ENCODE measurements at regions not wholly inside any gene's neighbourhood (a gene's known extent, or its start where the extent isn't known, plus 50 kb on each side); places are given as distances from the start of the nearest gene placed in this dataset.

GRCh38 chr18:34959211-34959829, 81.9 kb upstream of the MAPRE2 start:
- H3K4me1 ChIP-seq (ENCODE audit: control insufficient read depth in 1 of 2, insufficient read depth in 2 of 2, low read length in 2 of 2): peaks cover 0 to 11% of the 10 kb centered on the region in 2 donors
- no peaks in the 10 kb centered on the region for H3K36me3 ChIP-seq (ENCODE audit: control insufficient read depth in 1 of 2, insufficient read depth in 2 of 2, low read length in 2 of 2)
- peak overlapping the region in 1 of 2 donors; percentile 34 for H3K9ac ChIP-seq (ENCODE audit: low read depth in 1 of 2, low read length in 2 of 2)
- H3K27me3 ChIP-seq (ENCODE audit: control insufficient read depth in 1 of 2, insufficient read depth in 2 of 2, low read length in 2 of 2): no peaks in the 10 kb centered on the region
- H3K4me3 ChIP-seq (ENCODE audit: low read depth in 1 of 2, low read length in 2 of 2): peak overlapping the region; percentile 46 to 59
- H3K27ac ChIP-seq (ENCODE audit: low read depth, low read length): no peak overlapping the region
- no peaks in the 10 kb centered on the region for H3K9me3 ChIP-seq (ENCODE audit: control insufficient read depth in 1 of 2, low read length in 2 of 2)

GRCh38 chr18:34959989-34960388, 81.2 kb upstream of the MAPRE2 start:
- peaks cover 0 to 13% of the 10 kb centered on the region in 2 donors for H3K4me1 ChIP-seq (ENCODE audit: control insufficient read depth in 1 of 2, insufficient read depth in 2 of 2, low read length in 2 of 2)
- H3K27ac ChIP-seq (ENCODE audit: low read depth, low read length): no peak overlapping the region
- no peaks in the 10 kb centered on the region for H3K9me3 ChIP-seq (ENCODE audit: control insufficient read depth in 1 of 2, low read length in 2 of 2)
- peak overlapping the region in 1 of 2 donors; percentile 34 for H3K9ac ChIP-seq (ENCODE audit: low read depth in 1 of 2, low read length in 2 of 2)
- H3K27me3 ChIP-seq (ENCODE audit: control insufficient read depth in 1 of 2, insufficient read depth in 2 of 2, low read length in 2 of 2): no peaks in the 10 kb centered on the region
- no peaks in the 10 kb centered on the region for H3K36me3 ChIP-seq (ENCODE audit: control insufficient read depth in 1 of 2, insufficient read depth in 2 of 2, low read length in 2 of 2)
- peak overlapping the region; percentile 46 to 59 for H3K4me3 ChIP-seq (ENCODE audit: low read depth in 1 of 2, low read length in 2 of 2)

GRCh38 chr18:34965108-34965507, 76.1 kb upstream of the MAPRE2 start:
- peaks cover 0 to 7% of the 10 kb centered on the region in 2 donors for H3K4me1 ChIP-seq (ENCODE audit: control insufficient read depth in 1 of 2, insufficient read depth in 2 of 2, low read length in 2 of 2)
- H3K9ac ChIP-seq (ENCODE audit: low read depth in 1 of 2, low read length in 2 of 2): no peak overlapping the region
- H3K4me3 ChIP-seq (ENCODE audit: low read depth in 1 of 2, low read length in 2 of 2): no peak overlapping the region
- H3K27ac ChIP-seq (ENCODE audit: low read depth, low read length): no peak overlapping the region
- no peaks in the 10 kb centered on the region for H3K27me3 ChIP-seq (ENCODE audit: control insufficient read depth in 1 of 2, insufficient read depth in 2 of 2, low read length in 2 of 2)
- no peaks in the 10 kb centered on the region for H3K9me3 ChIP-seq (ENCODE audit: control insufficient read depth in 1 of 2, low read length in 2 of 2)
- H3K36me3 ChIP-seq (ENCODE audit: control insufficient read depth in 1 of 2, insufficient read depth in 2 of 2, low read length in 2 of 2): no peaks in the 10 kb centered on the region

DNA sequence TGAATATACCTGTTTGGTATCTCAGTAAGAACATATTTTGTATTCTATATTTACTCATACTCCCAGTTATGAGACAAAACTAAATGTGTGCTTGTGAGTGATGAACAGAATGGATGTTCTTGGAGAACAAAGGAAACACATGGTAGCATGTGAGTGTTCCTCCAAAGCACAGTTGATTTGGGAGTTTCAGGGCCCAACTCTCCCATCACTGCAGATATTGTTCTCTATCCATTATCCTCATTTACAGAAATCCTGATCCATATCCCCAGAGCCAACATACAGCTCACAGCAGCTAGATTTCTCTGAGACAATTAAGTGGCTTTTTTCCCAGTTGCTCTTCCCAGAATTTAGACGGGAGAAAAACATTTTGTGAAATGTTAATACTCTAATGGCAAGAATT, 75.6 kb upstream of the MAPRE2 start:
- no peak overlapping the region for H3K27ac ChIP-seq (ENCODE audit: low read depth, low read length)
- H3K27me3 ChIP-seq (ENCODE audit: control insufficient read depth in 1 of 2, insufficient read depth in 2 of 2, low read length in 2 of 2): no peaks in the 10 kb centered on the region
- H3K4me3 ChIP-seq (ENCODE audit: low read depth in 1 of 2, low read length in 2 of 2): no peak overlapping the region
- H3K36me3 ChIP-seq (ENCODE audit: control insufficient read depth in 1 of 2, insufficient read depth in 2 of 2, low read length in 2 of 2): no peaks in the 10 kb centered on the region
- no peak overlapping the region for H3K9ac ChIP-seq (ENCODE audit: low read depth in 1 of 2, low read length in 2 of 2)
- H3K9me3 ChIP-seq (ENCODE audit: control insufficient read depth in 1 of 2, low read length in 2 of 2): no peaks in the 10 kb centered on the region
- peaks cover 0 to 7% of the 10 kb centered on the region in 2 donors for H3K4me1 ChIP-seq (ENCODE audit: control insufficient read depth in 1 of 2, insufficient read depth in 2 of 2, low read length in 2 of 2)

- H3K4me3 ChIP-seq (ENCODE audit: low read depth in 1 of 2, low read length in 2 of 2): no peak overlapping the region
- H3K36me3 ChIP-seq (ENCODE audit: control insufficient read depth in 1 of 2, insufficient read depth in 2 of 2, low read length in 2 of 2): no peaks in the 10 kb centered on the region
- peaks cover 0 to 3% of the 10 kb centered on the region in 2 donors for H3K27me3 ChIP-seq (ENCODE audit: control insufficient read depth in 1 of 2, insufficient read depth in 2 of 2, low read length in 2 of 2)
- no peaks in the 10 kb centered on the region for H3K9me3 ChIP-seq (ENCODE audit: control insufficient read depth in 1 of 2, low read length in 2 of 2)
- H3K9ac ChIP-seq (ENCODE audit: low read depth in 1 of 2, low read length in 2 of 2): no peak overlapping the region
- no peak overlapping the region for H3K27ac ChIP-seq (ENCODE audit: low read depth, low read length)
- H3K4me1 ChIP-seq (ENCODE audit: control insufficient read depth in 1 of 2, insufficient read depth in 2 of 2, low read length in 2 of 2): peaks cover 0 to 4% of the 10 kb centered on the region in 2 donors
These were observed 71.1 kb upstream of the MAPRE2 start for GRCh38 chr18:34970106-34970505.

- no peak overlapping the region for H3K27ac ChIP-seq (ENCODE audit: low read depth, low read length)
- H3K36me3 ChIP-seq (ENCODE audit: control insufficient read depth in 1 of 2, insufficient read depth in 2 of 2, low read length in 2 of 2): no peaks in the 10 kb centered on the region
- no peak overlapping the region for H3K9ac ChIP-seq (ENCODE audit: low read depth in 1 of 2, low read length in 2 of 2)
- no peak overlapping the region for H3K4me3 ChIP-seq (ENCODE audit: low read depth in 1 of 2, low read length in 2 of 2)
- peaks cover 0 to 3% of the 10 kb centered on the region in 2 donors for H3K27me3 ChIP-seq (ENCODE audit: control insufficient read depth in 1 of 2, insufficient read depth in 2 of 2, low read length in 2 of 2)
- peaks cover 0 to 5% of the 10 kb centered on the region in 2 donors for H3K4me1 ChIP-seq (ENCODE audit: control insufficient read depth in 1 of 2, insufficient read depth in 2 of 2, low read length in 2 of 2)
- H3K9me3 ChIP-seq (ENCODE audit: control insufficient read depth in 1 of 2, low read length in 2 of 2): no peaks in the 10 kb centered on the region
These were observed 69.9 kb upstream of the MAPRE2 start for GRCh38 chr18:34971313-34971712.

- H3K9ac ChIP-seq (ENCODE audit: low read depth in 1 of 2, low read length in 2 of 2): no peak overlapping the region
- H3K4me3 ChIP-seq (ENCODE audit: low read depth in 1 of 2, low read length in 2 of 2): no peak overlapping the region
- H3K4me1 ChIP-seq (ENCODE audit: control insufficient read depth in 1 of 2, insufficient read depth in 2 of 2, low read length in 2 of 2): peaks cover 4 to 10% of the 10 kb centered on the region in 2 donors
- no peak overlapping the region for H3K27ac ChIP-seq (ENCODE audit: low read depth, low read length)
- H3K36me3 ChIP-seq (ENCODE audit: control insufficient read depth in 1 of 2, insufficient read depth in 2 of 2, low read length in 2 of 2): no peaks in the 10 kb centered on the region
- peaks cover 0 to 3% of the 10 kb centered on the region in 2 donors for H3K27me3 ChIP-seq (ENCODE audit: control insufficient read depth in 1 of 2, insufficient read depth in 2 of 2, low read length in 2 of 2)
- no peaks in the 10 kb centered on the region for H3K9me3 ChIP-seq (ENCODE audit: control insufficient read depth in 1 of 2, low read length in 2 of 2)
These were observed 68.3 kb upstream of the MAPRE2 start for GRCh38 chr18:34972765-34973414.

DNA sequence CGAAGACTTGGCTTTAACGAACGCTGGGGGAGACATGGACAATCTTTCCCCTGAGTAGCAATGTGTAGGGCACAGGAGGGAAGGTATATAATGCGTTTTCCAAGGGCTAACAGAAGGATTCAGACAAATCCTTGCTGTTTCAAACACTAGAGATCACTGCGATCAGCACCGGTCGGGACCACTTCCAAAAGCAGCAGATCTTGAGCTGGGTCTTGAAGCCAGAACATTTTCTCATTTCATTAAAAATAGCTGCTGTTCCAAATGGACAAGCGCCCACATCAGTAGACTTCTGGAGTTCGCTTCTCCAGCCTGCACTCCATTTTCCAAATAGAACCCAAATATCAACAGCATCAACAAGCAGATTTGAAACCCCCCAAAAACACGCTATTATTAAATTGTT, 65.1 kb upstream of the MAPRE2 start:
- Histone ChIP-seq H3K9ac (ENCODE audit: low read depth in 1 of 2, low read length in 2 of 2) (no peak overlapping the region), H3K4me3 (ENCODE audit: low read depth in 1 of 2, low read length in 2 of 2) (peak overlapping the region; percentile 89 to 96), H3K36me3 (ENCODE audit: control insufficient read depth in 1 of 2, insufficient read depth in 2 of 2, low read length in 2 of 2) (no peaks in the 10 kb centered on the region), H3K9me3 (ENCODE audit: control insufficient read depth in 1 of 2, low read length in 2 of 2) (no peaks in the 10 kb centered on the region), H3K4me1 (ENCODE audit: control insufficient read depth in 1 of 2, insufficient read depth in 2 of 2, low read length in 2 of 2) (peaks cover 15 to 23% of the 10 kb centered on the region in 2 donors), H3K27me3 (ENCODE audit: control insufficient read depth in 1 of 2, insufficient read depth in 2 of 2, low read length in 2 of 2) (peaks cover 0 to 3% of the 10 kb centered on the region in 2 donors), H3K27ac (ENCODE audit: low read depth, low read length) (no peak overlapping the region)

DNA sequence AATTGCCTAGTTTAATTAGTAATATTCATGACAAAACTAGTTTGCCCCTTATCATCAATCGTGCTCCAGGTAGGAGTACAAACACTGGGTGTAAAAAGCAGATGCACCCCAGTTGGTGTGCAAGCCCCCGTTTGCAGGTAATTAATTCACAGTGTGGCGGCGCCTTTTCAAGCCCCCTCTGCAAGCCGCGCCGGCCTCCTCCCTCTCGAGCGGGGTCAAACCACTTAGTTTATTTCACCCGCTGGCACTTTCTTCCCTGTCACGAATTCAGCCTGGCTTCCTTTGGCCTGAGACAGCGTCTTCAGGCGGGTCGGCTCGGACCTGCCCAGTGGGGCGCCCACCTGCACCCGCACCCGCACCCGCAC, 64.7 kb upstream of the MAPRE2 start:
- Histone ChIP-seq H3K9ac (ENCODE audit: low read depth in 1 of 2, low read length in 2 of 2) (peak overlapping the region in 1 of 2 donors; percentile 41), H3K9me3 (ENCODE audit: control insufficient read depth in 1 of 2, low read length in 2 of 2) (no peaks in the 10 kb centered on the region), H3K4me1 (ENCODE audit: control insufficient read depth in 1 of 2, insufficient read depth in 2 of 2, low read length in 2 of 2) (peaks cover 15 to 23% of the 10 kb centered on the region in 2 donors), H3K36me3 (ENCODE audit: control insufficient read depth in 1 of 2, insufficient read depth in 2 of 2, low read length in 2 of 2) (no peaks in the 10 kb centered on the region), H3K27me3 (ENCODE audit: control insufficient read depth in 1 of 2, insufficient read depth in 2 of 2, low read length in 2 of 2) (peaks cover 0 to 3% of the 10 kb centered on the region in 2 donors), H3K4me3 (ENCODE audit: low read depth in 1 of 2, low read length in 2 of 2) (peak overlapping the region; percentile 89 to 96), H3K27ac (ENCODE audit: low read depth, low read length) (no peak overlapping the region)

DNA sequence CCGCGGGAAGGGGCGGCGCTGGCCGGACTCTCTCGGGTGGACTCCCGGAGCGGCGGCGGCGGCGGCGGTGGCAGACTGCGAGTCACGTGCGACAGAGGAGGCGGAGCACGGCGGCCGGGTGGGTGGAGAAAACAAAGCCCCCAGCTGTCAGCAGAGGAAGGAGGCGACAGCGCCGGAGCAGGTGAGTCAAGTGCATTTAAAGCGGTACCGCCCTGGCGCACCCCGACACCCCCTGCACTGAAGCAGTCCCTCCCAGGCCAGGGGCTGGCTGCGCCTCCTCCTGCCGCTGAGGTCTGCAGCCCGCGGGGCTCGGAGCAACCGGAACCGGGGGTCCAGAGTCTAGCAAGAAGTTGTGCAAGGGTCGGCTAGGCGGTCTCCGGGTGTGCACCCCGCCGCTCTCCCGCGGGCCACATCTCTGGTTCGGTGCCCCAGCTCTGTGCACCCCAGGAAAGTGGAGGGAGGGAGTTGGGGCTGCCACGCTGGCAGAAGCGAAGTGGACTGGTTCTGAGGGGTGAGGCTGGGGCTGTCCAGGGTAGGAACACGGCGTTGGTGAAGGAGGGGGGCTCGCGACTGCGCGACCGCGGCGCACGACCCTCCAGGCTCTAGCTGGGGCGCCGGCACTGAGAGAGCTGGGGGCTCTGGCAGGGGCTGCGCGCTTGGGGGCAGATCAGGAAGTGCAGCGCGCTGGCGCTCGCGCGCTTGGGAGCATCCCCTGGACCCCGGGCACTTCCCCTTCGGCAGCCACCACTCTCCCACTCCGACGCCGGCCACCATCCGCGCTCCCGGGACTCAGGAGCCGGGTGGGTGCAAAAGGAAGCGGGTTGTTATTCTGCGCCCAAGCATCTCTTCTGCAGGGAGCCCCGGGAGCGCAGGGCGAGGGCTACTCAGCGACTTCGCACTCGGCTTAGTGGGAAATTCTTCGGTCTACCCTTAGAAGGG, 64.0 kb upstream of the MAPRE2 start:
- H3K36me3 ChIP-seq (ENCODE audit: control insufficient read depth in 1 of 2, insufficient read depth in 2 of 2, low read length in 2 of 2): no peaks in the 10 kb centered on the region
- H3K9ac ChIP-seq (ENCODE audit: low read depth in 1 of 2, low read length in 2 of 2): peak overlapping the region; percentile 81 to 84
- H3K27me3 ChIP-seq (ENCODE audit: control insufficient read depth in 1 of 2, insufficient read depth in 2 of 2, low read length in 2 of 2): peaks cover 0 to 3% of the 10 kb centered on the region in 2 donors
- H3K27ac ChIP-seq (ENCODE audit: low read depth, low read length): no peak overlapping the region
- H3K9me3 ChIP-seq (ENCODE audit: control insufficient read depth in 1 of 2, low read length in 2 of 2): no peaks in the 10 kb centered on the region
- H3K4me1 ChIP-seq (ENCODE audit: control insufficient read depth in 1 of 2, insufficient read depth in 2 of 2, low read length in 2 of 2): peaks cover 15 to 23% of the 10 kb centered on the region in 2 donors
- H3K4me3 ChIP-seq (ENCODE audit: low read depth in 1 of 2, low read length in 2 of 2): peak overlapping the region; percentile 89 to 96

All from duodenal mucosa (tissue), 2 donors.